CD14-positive monocyte (primary cell): ENCODE measurements at regions not wholly inside any gene's neighbourhood (a gene's known extent, or its start where the extent isn't known, plus 50 kb on each side); places are given as distances from the start of the nearest gene placed in this dataset.

Source experiments
- DNase-seq, 3 donors: peaks; one replicate each; pipeline ENCODE4 v3.0.0-alpha.2; 2011 to 2022
- H2AFZ ChIP-seq: 2 replicates; pipeline ENCODE4 v1.6.0; 2012; ENCODE audit warnings: mild to moderate bottlenecking, low read depth, low read length, inconsistent platforms; ENCODE audit not compliant: insufficient read depth, poor library complexity, severe bottlenecking
- H3K27ac ChIP-seq, 2 donors: 1 replicate in 1 of 2; 2 replicates in 1 of 2; pipeline ENCODE4 v1.5.1; 2012 to 2013; ENCODE audit warnings: low read length in 2 of 2, control low read depth in 1 of 2, inconsistent platforms in 1 of 2, low read depth in 1 of 2, mild to moderate bottlenecking in 1 of 2
- H3K27me3 ChIP-seq, 2 donors: one replicate each; pipeline versions ENCODE4 v1.6.0 to v1.6.1; 2011 to 2013; ENCODE audit warnings: low read length in 2 of 2; ENCODE audit not compliant: control insufficient read depth in 2 of 2, insufficient read depth in 2 of 2
- H3K36me3 ChIP-seq, 2 donors: replicated peaks in 1 of 2; 1 replicate in 1 of 2; 2 replicates in 1 of 2; pipeline versions ENCODE4 v1.5.1 to v1.6.1; 2012 to 2013; ENCODE audit warnings: low read length in 2 of 2, control low read depth in 1 of 2, inconsistent platforms in 1 of 2, mild to moderate bottlenecking in 1 of 2; ENCODE audit not compliant: insufficient read depth in 2 of 2, control insufficient read depth in 1 of 2
- H3K4me1 ChIP-seq, 2 donors: 1 replicate in 1 of 2; 2 replicates in 1 of 2; pipeline versions ENCODE4 v1.5.1 to v1.6.1; 2012 to 2013; ENCODE audit warnings: low read length in 2 of 2, control low read depth in 1 of 2, inconsistent platforms in 1 of 2, mild to moderate bottlenecking in 1 of 2, moderate library complexity in 1 of 2; ENCODE audit not compliant: insufficient read depth in 2 of 2, control insufficient read depth in 1 of 2
- H3K4me2 ChIP-seq: replicated peaks from 2 replicates; pipeline ENCODE3; 2012; ENCODE audit warnings: low read length, moderate library complexity, mild to moderate bottlenecking; ENCODE audit not compliant: poor library complexity, severe bottlenecking; ENCODE audit errors: extremely low read depth
- H3K4me3 ChIP-seq, 3 experiments: fragments of 200-600 bp in 1 of 3; sonication (generic) in 1 of 3; replicated peaks in 1 of 3; 1 replicate in 2 of 3; 2 replicates in 1 of 3; pipeline ENCODE4 v1.5.1; 2011 to 2013; ENCODE audit warnings: low read length in 3 of 3, mild to moderate bottlenecking in 3 of 3, control low read depth in 2 of 3, low read depth in 2 of 3, inconsistent platforms in 1 of 3, moderate library complexity in 1 of 3
- H3K79me2 ChIP-seq: 2 replicates; pipeline ENCODE4 v1.6.0; 2012; ENCODE audit warnings: mild to moderate bottlenecking, control low read depth, inconsistent platforms, low read length, moderate library complexity; ENCODE audit not compliant: insufficient read depth
- H3K9ac ChIP-seq: 2 replicates; pipeline ENCODE4 v1.6.0; 2017; ENCODE audit warnings: low read length, mild to moderate bottlenecking; ENCODE audit not compliant: insufficient read depth, poor library complexity, severe bottlenecking
- H3K9me3 ChIP-seq, 2 donors: replicated peaks in 1 of 2; 1 replicate in 1 of 2; 2 replicates in 1 of 2; pipeline versions ENCODE4 v1.5.1 to v1.6.1; 2012 to 2013; ENCODE audit warnings: low read length in 2 of 2, control low read depth in 1 of 2; ENCODE audit not compliant: control insufficient read depth in 1 of 2, insufficient read depth in 1 of 2
- H4K20me1 ChIP-seq: 2 replicates; pipeline ENCODE4 v1.6.0; 2012; ENCODE audit warnings: mild to moderate bottlenecking, low read length, control low read depth, moderate library complexity; ENCODE audit not compliant: insufficient read depth
- H3K27ac Mint-ChIP-seq, 7 donors: one replicate each; pipeline ENCODE4 v1.8.0; 2020; ENCODE audit warnings: mild to moderate bottlenecking in 7 of 7, mixed read lengths in 7 of 7, moderate library complexity in 6 of 7, inconsistent platforms in 2 of 7
- H3K27me3 Mint-ChIP-seq, 3 donors: one replicate each; pipeline ENCODE4 v1.8.0; 2021 to 2022; ENCODE audit warnings: low read depth in 3 of 3, mild to moderate bottlenecking in 3 of 3, mixed read lengths in 3 of 3, moderate library complexity in 3 of 3, inconsistent platforms in 1 of 3
- H3K36me3 Mint-ChIP-seq, 2 donors: one replicate each; pipeline ENCODE4 v1.8.0; 2020; ENCODE audit warnings: mixed read lengths in 2 of 2, inconsistent platforms in 1 of 2, mild to moderate bottlenecking in 1 of 2
- H3K4me1 Mint-ChIP-seq: one replicate; pipeline ENCODE4 v1.8.0; 2020; ENCODE audit warnings: mild to moderate bottlenecking, mixed read lengths
- H3K4me3 Mint-ChIP-seq, 2 donors: one replicate each; pipeline ENCODE4 v1.8.0; 2020; ENCODE audit warnings: mild to moderate bottlenecking in 2 of 2, mixed read lengths in 2 of 2, moderate library complexity in 1 of 2
- H3K9me3 Mint-ChIP-seq, 7 donors: one replicate each; pipeline ENCODE4 v1.8.0; 2020 to 2022; ENCODE audit warnings: mixed read lengths in 7 of 7, mild to moderate bottlenecking in 6 of 7, moderate library complexity in 6 of 7, inconsistent platforms in 2 of 7
- CTCF ChIP-seq: fragments of 200-600 bp; IDR thresholded peaks from one replicate; pipeline ENCODE4 v1.8.0; 2022; ENCODE audit warnings: antibody characterized with exemption, mild to moderate bottlenecking
- WGBS: methylation state at CpG from one replicate; pipeline ENCODE4 v1.1.5; 2013; ENCODE audit warnings: missing lambda C conversion rate; ENCODE audit not compliant: insufficient coverage; 5-methylcytosine and 5-hydroxymethylcytosine counted together
- intact Hi-C, 2 donors: fragments of 100-400 bp; cut with micrococcal nuclease; formaldehyde crosslinking; loops; one replicate each; pipeline versions ENCODE4 v1.15.0 to v1.15.1; 2023

- H3K36me3 Mint-ChIP-seq, result no peaks in the 10 kb centered on the region
- H3K9me3 ChIP-seq, result no peaks in the 10 kb centered on the region
- no peak overlapping the region for H3K4me2 ChIP-seq
- H4K20me1 ChIP-seq, result no peaks in the 10 kb centered on the region
- no peak overlapping the region for H3K4me3 ChIP-seq
- no peak overlapping the region for H3K27ac Mint-ChIP-seq
- H3K36me3 ChIP-seq, result no peaks in the 10 kb centered on the region
- intact Hi-C loops, result no loop called here
- no peak overlapping the region for H2AFZ ChIP-seq
- H3K27ac ChIP-seq, result no peak overlapping the region
- H3K27me3 ChIP-seq, result no peaks in the 10 kb centered on the region
- no peaks in the 10 kb centered on the region for H3K79me2 ChIP-seq
- no peaks in the 10 kb centered on the region for H3K4me1 Mint-ChIP-seq
- H3K4me3 Mint-ChIP-seq, result no peak overlapping the region
- 74% methylated on average over 11 of the region's 14 CpGs for WGBS
- no peak overlapping the region for H3K9ac ChIP-seq
- DNase-seq, result no peak
- H3K4me1 ChIP-seq, result no peaks in the 10 kb centered on the region
- no peak for TF ChIP-seq CTCF
- H3K9me3 Mint-ChIP-seq, result no peaks in the 10 kb centered on the region
- peaks cover 3 to 12% (median 6%) of the 10 kb centered on the region in 3 donors for H3K27me3 Mint-ChIP-seq
Observed at GRCh38 chr1:30103708-30104411, 619.5 kb downstream of the MATN1 start.

GRCh38 chr1:30102605-30103004 lies 620.8 kb downstream of the MATN1 start:
- H3K4me1 Mint-ChIP-seq, result no peaks in the 10 kb centered on the region
- no peak overlapping the region for H3K4me3 ChIP-seq

More at GRCh38 chr1:30102605-30103004, 620.8 kb downstream of the MATN1 start:
- Mint-ChIP-seq H3K4me3 (no peak overlapping the region), H3K36me3 (no peaks in the 10 kb centered on the region), H3K27me3 (peaks cover 3 to 7% (median 7%) of the 10 kb centered on the region in 3 donors), H3K9me3 (peaks cover 0 to 2% (median 0%) of the 10 kb centered on the region in 7 donors), H3K27ac (no peak overlapping the region)
- Histone ChIP-seq H3K36me3 (no peaks in the 10 kb centered on the region), H3K9ac (no peak overlapping the region), H3K9me3 (no peaks in the 10 kb centered on the region), H3K27ac (no peak overlapping the region), H3K27me3 (no peaks in the 10 kb centered on the region), H2AFZ (no peak overlapping the region), H3K4me2 (no peak overlapping the region), H3K79me2 (no peaks in the 10 kb centered on the region), H4K20me1 (no peaks in the 10 kb centered on the region), H3K4me1 (no peaks in the 10 kb centered on the region)
- no peak for DNase-seq
- no peak for TF ChIP-seq CTCF
- intact Hi-C loops, result no loop called here
- no CpG with 5 or more reads among the region's 7 CpGs for WGBS
